Chondrocyte (in vitro differentiated cells): ENCODE measurements at regions not wholly inside any gene's neighbourhood (a gene's known extent, or its start where the extent isn't known, plus 50 kb on each side); places are given as distances from the start of the nearest gene placed in this dataset.

Experiments used
- DNase-seq: peaks from one replicate; pipeline ENCODE4 v3.0.0; 2021; ENCODE audit warnings: mixed read lengths, low spot score
- H3K27ac Mint-ChIP-seq: one replicate; pipeline ENCODE4 v1.8.0; 2021; ENCODE audit warnings: mild to moderate bottlenecking, moderate library complexity, mixed read lengths; ENCODE audit not compliant: unreplicated experiment
- H3K27me3 Mint-ChIP-seq: 2 replicates; pipeline ENCODE4 v1.8.0; 2021; ENCODE audit warnings: low read depth, mixed read lengths
- H3K36me3 Mint-ChIP-seq: 2 replicates; pipeline ENCODE4 v1.8.0; 2021; ENCODE audit warnings: low read depth, mixed read lengths
- H3K4me1 Mint-ChIP-seq: 2 replicates; pipeline ENCODE4 v1.8.0; 2021; ENCODE audit warnings: low read depth, mild to moderate bottlenecking, mixed read lengths
- H3K4me3 Mint-ChIP-seq: one replicate; pipeline ENCODE4 v1.8.0; 2021; ENCODE audit warnings: mild to moderate bottlenecking, moderate library complexity, mixed read lengths; ENCODE audit not compliant: unreplicated experiment
- H3K9me3 Mint-ChIP-seq: 2 replicates; pipeline ENCODE4 v1.8.0; 2021; ENCODE audit warnings: low read depth, mixed read lengths
- TF ChIP-seq, protein P1 (sequence below): fragments of 200-600 bp; sonication (generic); IDR thresholded peaks from 2 replicates; pipeline ENCODE4 v1.5.0; 2021; ENCODE audit warnings: antibody characterized with exemption, mild to moderate bottlenecking, moderate library complexity

DNA sequence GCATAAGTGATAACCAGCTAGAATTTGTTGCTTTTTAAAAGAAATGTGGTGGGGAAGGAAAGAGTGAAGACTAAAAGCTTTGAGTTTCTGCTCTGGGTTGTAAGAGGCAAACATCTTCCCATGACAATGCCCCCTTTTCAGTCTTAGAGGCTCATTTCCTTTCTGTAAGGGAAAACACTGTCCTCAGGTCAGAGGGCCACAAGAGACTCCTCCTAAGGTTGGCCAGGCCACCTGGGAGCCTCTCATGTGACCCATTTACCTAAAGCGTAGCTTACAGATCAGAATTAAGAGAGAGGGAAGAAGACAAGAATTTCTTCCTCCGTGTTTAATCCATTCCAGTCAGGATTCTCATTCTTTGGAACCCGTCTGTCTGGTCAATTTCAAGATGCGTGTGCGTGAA lies 220.4 kb upstream of the HEY2 start:
- H3K9me3 Mint-ChIP-seq: no peaks in the 10 kb centered on the region
- peaks cover 49% of the 10 kb centered on the region for H3K4me1 Mint-ChIP-seq
- H3K4me3 Mint-ChIP-seq: no peak overlapping the region
- no peak overlapping the region for H3K27ac Mint-ChIP-seq
- no peak for DNase-seq
- TF ChIP-seq, protein P1, sequence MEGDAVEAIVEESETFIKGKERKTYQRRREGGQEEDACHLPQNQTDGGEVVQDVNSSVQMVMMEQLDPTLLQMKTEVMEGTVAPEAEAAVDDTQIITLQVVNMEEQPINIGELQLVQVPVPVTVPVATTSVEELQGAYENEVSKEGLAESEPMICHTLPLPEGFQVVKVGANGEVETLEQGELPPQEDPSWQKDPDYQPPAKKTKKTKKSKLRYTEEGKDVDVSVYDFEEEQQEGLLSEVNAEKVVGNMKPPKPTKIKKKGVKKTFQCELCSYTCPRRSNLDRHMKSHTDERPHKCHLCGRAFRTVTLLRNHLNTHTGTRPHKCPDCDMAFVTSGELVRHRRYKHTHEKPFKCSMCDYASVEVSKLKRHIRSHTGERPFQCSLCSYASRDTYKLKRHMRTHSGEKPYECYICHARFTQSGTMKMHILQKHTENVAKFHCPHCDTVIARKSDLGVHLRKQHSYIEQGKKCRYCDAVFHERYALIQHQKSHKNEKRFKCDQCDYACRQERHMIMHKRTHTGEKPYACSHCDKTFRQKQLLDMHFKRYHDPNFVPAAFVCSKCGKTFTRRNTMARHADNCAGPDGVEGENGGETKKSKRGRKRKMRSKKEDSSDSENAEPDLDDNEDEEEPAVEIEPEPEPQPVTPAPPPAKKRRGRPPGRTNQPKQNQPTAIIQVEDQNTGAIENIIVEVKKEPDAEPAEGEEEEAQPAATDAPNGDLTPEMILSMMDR: no peak
- H3K27me3 Mint-ChIP-seq: no peaks in the 10 kb centered on the region
- H3K36me3 Mint-ChIP-seq: no peaks in the 10 kb centered on the region

DNA sequence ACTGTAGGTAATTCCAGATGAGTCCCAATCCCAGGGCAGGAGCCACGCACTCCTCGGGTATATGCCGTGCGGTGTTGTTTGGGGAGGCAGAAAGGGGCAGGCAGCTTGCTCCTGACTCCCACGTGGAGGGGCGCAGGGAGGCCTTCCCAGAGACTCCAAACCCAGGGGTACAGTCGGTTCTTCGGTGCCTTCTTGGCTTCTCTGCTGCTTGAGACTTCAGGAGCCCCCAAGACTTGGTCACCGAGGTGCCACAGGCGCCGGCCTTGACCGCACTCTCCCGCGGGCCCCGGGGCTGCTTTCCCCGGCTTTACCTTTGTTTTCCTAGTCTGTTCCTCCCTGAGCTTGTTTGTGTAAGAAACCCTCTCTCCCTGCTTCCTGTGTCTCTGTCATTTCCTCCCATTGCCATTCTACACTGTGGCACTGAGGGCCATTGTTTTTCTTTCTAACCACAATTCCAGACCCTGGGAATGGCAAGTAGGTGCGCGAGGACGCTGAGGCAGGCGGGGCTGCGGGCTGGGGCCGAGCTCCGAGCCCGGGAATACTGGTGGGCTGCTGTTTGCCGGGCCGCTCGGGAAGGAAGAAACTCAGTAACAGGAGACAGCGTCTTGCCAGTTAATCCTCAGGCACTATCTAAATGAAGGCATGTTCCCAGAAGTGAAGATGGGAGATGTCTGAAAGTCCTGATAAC lies 215.6 kb upstream of the HEY2 start:
- H3K4me3 Mint-ChIP-seq: peak overlapping the region; percentile 59
- TF ChIP-seq, protein P1: no peak
- H3K36me3 Mint-ChIP-seq: no peaks in the 10 kb centered on the region
- peaks cover 49% of the 10 kb centered on the region for H3K4me1 Mint-ChIP-seq
- no peaks in the 10 kb centered on the region for H3K27me3 Mint-ChIP-seq
- peak overlapping the region; percentile 74 for H3K27ac Mint-ChIP-seq
- DNase-seq: no peak
- no peaks in the 10 kb centered on the region for H3K9me3 Mint-ChIP-seq

DNA sequence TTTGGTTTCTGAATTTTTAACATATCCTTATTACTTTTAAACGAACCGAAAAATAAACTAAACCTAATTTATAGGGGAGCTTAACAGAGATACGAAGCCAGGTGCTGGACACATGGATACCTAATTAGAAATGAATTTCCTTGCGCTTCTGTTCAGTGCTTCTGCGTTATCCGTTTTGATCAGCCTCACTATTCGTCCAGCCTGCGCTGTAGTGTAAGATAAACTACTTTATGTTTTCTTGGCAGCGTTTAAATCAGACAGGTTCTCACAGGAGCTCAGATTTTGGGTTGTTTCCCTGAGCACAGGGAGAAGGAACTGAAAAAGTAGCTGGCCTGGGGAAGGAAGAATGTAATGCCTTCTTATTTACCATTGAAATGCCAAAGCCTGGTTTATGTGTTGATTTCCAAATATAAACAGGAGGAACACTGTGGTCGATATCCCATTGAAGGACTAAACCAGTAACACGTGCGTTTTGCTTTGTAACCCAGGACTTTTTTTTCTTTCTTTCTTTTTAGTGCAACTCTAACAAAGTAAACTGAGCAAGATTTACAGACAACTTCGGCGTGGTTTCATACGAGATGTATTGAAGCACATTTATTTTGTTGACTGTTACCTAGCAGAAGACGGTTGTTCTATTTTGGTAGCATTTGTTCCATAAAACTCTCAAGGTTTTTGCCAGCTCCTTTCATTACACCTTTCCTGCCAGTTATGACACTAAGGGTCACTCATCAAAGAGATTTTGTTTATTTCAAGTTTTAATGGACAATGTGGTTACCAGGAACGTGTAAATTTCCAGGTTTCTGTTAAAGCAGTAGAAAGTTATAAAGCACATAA lies 214.8 kb upstream of the HEY2 start:
- Mint-ChIP-seq H3K27ac (no peak overlapping the region), H3K4me1 (peaks cover 41% of the 10 kb centered on the region), H3K36me3 (no peaks in the 10 kb centered on the region), H3K27me3 (no peaks in the 10 kb centered on the region), H3K4me3 (peak overlapping the region; percentile 59), H3K9me3 (no peaks in the 10 kb centered on the region)
- no peak for DNase-seq
- TF ChIP-seq, protein P1: no peak

DNA sequence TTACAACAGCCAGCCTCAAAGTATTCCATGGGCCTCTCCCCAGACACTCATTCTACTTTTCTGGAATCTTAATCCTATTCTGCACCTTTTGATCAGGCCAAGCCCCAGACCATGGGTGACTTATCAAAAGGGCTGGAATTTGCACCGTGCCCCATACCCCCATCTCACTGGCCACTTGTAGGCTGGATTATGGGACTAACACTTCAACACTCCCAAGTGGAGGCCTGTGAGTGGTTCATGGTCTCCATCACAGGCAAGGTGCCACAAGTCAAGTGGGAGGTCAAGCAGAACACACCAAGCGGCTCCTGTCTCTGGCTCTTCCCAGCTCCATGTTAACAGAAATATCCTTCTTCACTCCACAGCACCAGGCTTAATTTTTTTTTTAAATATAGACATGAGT lies 212.3 kb upstream of the HEY2 start:
- peak overlapping the region; percentile 14 for H3K27ac Mint-ChIP-seq
- no peaks in the 10 kb centered on the region for H3K36me3 Mint-ChIP-seq
- DNase-seq: no peak
- H3K27me3 Mint-ChIP-seq: no peaks in the 10 kb centered on the region
- H3K4me3 Mint-ChIP-seq: no peak overlapping the region
- TF ChIP-seq, protein P1: no peak
- no peaks in the 10 kb centered on the region for H3K9me3 Mint-ChIP-seq
- H3K4me1 Mint-ChIP-seq: peaks cover 32% of the 10 kb centered on the region

DNA sequence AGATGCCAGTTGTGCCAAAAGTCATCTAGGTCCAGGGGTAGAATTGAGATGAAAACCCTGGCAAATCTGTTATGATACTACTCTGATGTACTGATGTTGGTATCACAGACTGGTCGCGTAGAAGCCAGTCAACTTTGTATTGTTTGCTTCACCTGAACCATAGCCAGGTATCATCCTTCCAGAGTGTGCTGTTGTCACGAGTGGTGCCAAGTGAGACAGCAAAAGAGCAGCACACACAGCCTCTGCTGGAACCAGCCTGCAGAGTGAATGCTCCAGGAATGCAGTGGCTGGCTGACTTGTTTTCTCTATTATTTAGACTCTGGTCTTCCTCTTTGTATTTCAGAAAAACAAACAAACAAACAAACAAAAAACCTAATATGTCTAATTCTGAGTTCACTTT lies 209.5 kb upstream of the HEY2 start:
- no peaks in the 10 kb centered on the region for H3K9me3 Mint-ChIP-seq
- H3K4me1 Mint-ChIP-seq: peaks cover 7% of the 10 kb centered on the region
- no peaks in the 10 kb centered on the region for H3K27me3 Mint-ChIP-seq
- H3K36me3 Mint-ChIP-seq: no peaks in the 10 kb centered on the region
- no peak for DNase-seq
- no peak overlapping the region for H3K27ac Mint-ChIP-seq
- TF ChIP-seq, protein P1: no peak
- H3K4me3 Mint-ChIP-seq: no peak overlapping the region
